ENCODE measurements at regions not wholly inside any gene's neighbourhood (a gene's known extent, or its start where the extent isn't known, plus 50 kb on each side); places are given as distances from the start of the nearest gene placed in this dataset.

DNA sequence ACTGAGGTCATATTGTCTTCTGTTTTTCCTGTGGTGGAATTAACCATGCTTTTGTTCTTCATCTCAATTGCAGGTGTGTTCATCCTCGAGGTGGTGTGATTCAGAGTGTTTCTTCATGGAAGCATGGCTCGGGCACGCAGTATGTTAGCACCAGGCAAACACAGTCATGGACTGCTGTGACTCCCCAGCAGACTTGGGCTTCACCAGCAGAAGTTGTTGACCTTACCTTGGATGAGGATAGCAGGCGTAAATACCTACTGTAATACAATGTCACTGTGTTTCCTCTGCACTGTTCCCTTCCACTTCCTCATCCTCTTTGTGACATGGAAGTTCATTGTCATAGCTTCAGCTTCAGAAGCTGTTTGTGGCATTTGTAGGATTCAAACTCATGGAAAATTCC is 158.7 kb downstream of the HAUS1 start:
- no peak for TF ChIP-seq POLR2AphosphoS5 (IDR thresholded peaks at IDR 0.05; ENCODE audit: insufficient read depth in 1 of 2, low read depth in 1 of 2)
- TF ChIP-seq, protein P1, sequence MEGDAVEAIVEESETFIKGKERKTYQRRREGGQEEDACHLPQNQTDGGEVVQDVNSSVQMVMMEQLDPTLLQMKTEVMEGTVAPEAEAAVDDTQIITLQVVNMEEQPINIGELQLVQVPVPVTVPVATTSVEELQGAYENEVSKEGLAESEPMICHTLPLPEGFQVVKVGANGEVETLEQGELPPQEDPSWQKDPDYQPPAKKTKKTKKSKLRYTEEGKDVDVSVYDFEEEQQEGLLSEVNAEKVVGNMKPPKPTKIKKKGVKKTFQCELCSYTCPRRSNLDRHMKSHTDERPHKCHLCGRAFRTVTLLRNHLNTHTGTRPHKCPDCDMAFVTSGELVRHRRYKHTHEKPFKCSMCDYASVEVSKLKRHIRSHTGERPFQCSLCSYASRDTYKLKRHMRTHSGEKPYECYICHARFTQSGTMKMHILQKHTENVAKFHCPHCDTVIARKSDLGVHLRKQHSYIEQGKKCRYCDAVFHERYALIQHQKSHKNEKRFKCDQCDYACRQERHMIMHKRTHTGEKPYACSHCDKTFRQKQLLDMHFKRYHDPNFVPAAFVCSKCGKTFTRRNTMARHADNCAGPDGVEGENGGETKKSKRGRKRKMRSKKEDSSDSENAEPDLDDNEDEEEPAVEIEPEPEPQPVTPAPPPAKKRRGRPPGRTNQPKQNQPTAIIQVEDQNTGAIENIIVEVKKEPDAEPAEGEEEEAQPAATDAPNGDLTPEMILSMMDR (IDR thresholded peaks at IDR 0.05): no peak
- no peak for TF ChIP-seq POLR2A (IDR thresholded peaks at IDR 0.05)
- DNase-seq (ENCODE audit: extremely low spot score in 2 of 2): no peak

DNA sequence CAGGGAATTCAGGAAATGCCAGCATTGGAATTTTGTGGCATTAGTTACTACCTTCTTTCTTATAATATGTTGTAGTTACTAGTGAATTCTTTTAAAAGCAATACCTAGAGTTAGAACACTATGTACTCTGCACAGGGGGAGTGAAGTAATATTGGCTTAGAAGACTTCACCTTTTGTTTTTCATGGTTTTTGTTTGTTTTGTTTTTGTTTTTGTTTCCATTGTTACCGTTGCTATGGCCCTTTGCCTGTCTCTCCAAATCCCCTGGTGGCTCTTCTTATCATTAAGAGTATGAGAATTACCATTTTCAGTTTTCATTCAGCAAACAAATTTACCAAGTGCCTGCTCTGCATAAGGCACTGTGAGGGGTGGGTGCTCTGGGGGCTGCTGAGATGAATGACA is 160.1 kb downstream of the HAUS1 start:
- Histone ChIP-seq H3K4me3 (no peak overlapping the region), H3K36me3 (peaks cover 0 to 23% of the 10 kb centered on the region in 2 donors), H3K4me1 (no peaks in the 10 kb centered on the region), H3K27ac (no peak overlapping the region), H3K27me3 (no peaks in the 10 kb centered on the region), H3K9me3 (no peaks in the 10 kb centered on the region)
- no peak for DNase-seq (ENCODE audit: extremely low spot score in 2 of 2)
- intact Hi-C loops (cut with DNase I): no loop called here
- TF ChIP-seq, protein P1 (IDR thresholded peaks at IDR 0.05): no peak
- TF ChIP-seq POLR2AphosphoS5 (IDR thresholded peaks at IDR 0.05; ENCODE audit: insufficient read depth in 1 of 2, low read depth in 1 of 2) (no peak), POLR2A (IDR thresholded peaks at IDR 0.05) (no peak)

More for the DNA sequence above, 158.7 kb downstream of the HAUS1 start:
- Histone ChIP-seq H3K4me1 (no peaks in the 10 kb centered on the region), H3K9me3 (no peaks in the 10 kb centered on the region), H3K4me3 (no peak overlapping the region), H3K27me3 (no peaks in the 10 kb centered on the region), H3K36me3 (peaks cover 0 to 23% of the 10 kb centered on the region in 2 donors), H3K27ac (no peak overlapping the region)
- intact Hi-C loops (cut with DNase I): no loop called here

DNA sequence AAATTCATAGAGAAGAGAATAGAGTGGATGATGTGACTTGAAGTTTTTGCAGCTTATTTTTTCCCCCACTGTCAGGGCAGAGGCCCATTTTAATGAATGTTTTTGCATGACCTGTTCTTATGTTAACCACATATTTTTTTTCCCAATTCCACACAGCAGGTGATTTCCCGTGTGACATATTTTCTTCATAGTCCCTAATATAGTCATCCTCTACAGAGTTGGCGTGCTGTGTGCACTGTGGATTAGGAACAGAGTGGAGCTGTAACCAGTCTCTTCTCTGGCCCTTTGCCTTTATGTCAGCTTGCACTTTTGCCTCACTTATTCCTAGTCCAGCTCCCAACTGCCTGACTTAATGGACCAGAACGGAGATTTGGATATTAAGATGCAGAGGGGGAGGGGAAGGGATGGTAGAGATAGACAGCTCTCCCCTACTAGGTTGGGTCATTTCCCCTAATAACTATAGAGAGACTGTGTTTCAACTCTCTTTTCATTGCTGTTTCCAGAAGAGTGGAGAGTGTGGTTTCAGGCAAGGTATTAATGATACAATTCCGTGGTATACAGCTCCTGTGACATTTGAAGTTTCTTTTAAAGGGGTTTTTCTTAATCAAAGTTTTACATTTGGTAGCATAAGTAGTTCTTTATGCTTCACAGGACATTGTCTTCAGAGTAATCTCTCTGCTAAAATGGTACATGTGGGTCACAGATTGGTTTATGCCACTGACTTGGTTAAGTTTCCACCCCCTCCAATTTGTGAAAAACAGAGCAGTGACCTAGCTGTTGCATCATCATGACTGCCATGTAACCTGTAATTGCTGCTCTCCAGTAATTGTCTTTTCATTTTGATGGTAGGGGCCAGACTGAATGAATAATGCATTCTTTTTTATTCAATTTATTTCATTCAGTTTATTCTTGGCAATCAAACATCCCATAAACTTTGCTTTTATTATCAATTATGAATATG is 161.3 kb downstream of the HAUS1 start:
- intact Hi-C loops (cut with DNase I): no loop called here
- Histone ChIP-seq H3K27me3 (no peaks in the 10 kb centered on the region), H3K9me3 (no peaks in the 10 kb centered on the region), H3K4me1 (no peaks in the 10 kb centered on the region), H3K27ac (no peak overlapping the region), H3K36me3 (peaks cover 0 to 23% of the 10 kb centered on the region in 2 donors), H3K4me3 (no peak overlapping the region)
- no peak for DNase-seq (ENCODE audit: extremely low spot score in 2 of 2)
- no peak for TF ChIP-seq POLR2A (IDR thresholded peaks at IDR 0.05)
- TF ChIP-seq, protein P1 (IDR thresholded peaks at IDR 0.05): no peak
- no peak for TF ChIP-seq POLR2AphosphoS5 (IDR thresholded peaks at IDR 0.05; ENCODE audit: insufficient read depth in 1 of 2, low read depth in 1 of 2)

DNA sequence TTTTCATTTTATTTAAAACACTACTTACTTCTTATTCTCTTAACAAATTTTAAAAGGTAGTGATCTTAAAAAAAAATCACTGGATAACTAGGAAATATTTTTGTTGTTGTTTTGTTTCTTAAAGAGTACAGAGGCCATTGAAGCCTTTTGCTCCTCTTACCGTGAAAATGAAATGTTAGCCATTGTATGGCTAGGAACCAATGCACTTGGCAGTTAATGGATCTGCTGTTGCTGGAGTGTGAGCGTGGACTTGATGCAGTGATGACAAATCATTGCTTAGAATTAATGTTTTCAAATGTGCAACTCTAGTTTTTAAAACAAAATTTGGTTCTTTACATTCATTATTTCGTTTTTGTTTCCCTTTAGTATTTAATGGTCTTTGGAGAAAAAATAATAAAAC is 162.3 kb downstream of the HAUS1 start:
- no peak overlapping the region for H3K27ac ChIP-seq
- peaks cover 0 to 23% of the 10 kb centered on the region in 2 donors for H3K36me3 ChIP-seq
- no peak for DNase-seq (ENCODE audit: extremely low spot score in 2 of 2)
- no peaks in the 10 kb centered on the region for H3K9me3 ChIP-seq
- TF ChIP-seq POLR2A (IDR thresholded peaks at IDR 0.05): no peak
- intact Hi-C loops (cut with DNase I): no loop called here
- H3K4me1 ChIP-seq: no peaks in the 10 kb centered on the region
- no peaks in the 10 kb centered on the region for H3K27me3 ChIP-seq
- H3K4me3 ChIP-seq: no peak overlapping the region

DNA sequence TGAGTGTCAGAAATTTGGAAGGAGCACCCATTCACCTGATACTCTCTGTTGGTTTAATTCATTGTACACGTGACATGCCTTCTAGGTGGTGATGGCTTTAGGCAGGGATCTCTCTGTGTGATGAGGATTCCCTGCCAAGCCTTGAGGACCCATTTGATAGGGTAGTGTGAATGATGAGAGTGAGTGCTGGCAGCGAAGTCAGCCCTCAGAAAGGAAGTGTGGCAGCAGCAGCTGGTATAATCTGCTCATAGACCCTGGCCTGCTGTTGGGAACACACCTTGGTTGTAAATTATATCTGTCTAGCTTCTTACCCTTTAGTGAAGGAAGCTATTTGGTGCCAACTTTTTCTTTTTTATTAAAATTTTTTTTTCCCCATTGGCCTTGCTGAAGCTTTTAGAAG is 164.5 kb downstream of the HAUS1 start:
- H3K27me3 ChIP-seq: no peaks in the 10 kb centered on the region
- no peak overlapping the region for H3K4me3 ChIP-seq
- H3K27ac ChIP-seq: no peak overlapping the region
- no peaks in the 10 kb centered on the region for H3K4me1 ChIP-seq
- no peak for DNase-seq (ENCODE audit: extremely low spot score in 2 of 2)
- intact Hi-C loops (cut with DNase I): no loop called here
- TF ChIP-seq POLR2AphosphoS5 (IDR thresholded peaks at IDR 0.05; ENCODE audit: insufficient read depth in 1 of 2, low read depth in 1 of 2): no peak
- TF ChIP-seq, protein P1 (IDR thresholded peaks at IDR 0.05): no peak
- TF ChIP-seq POLR2A (IDR thresholded peaks at IDR 0.05): no peak
- peaks cover 0 to 13% of the 10 kb centered on the region in 2 donors for H3K36me3 ChIP-seq
- no peaks in the 10 kb centered on the region for H3K9me3 ChIP-seq

Measured in vagina (tissue), 2 donors.